ENCODE measurements at regions not wholly inside any gene's neighbourhood (a gene's known extent, or its start where the extent isn't known, plus 50 kb on each side); places are given as distances from the start of the nearest gene placed in this dataset.
A peak's percentile ranks its signal among the peaks of the same experiment; 100 is the strongest.

- TF ChIP-seq CTCF (IDR thresholded peaks at IDR 0.05; ENCODE audit: insufficient read depth, low read length, severe bottlenecking): no peak
Measured at GRCh38 chr2:138931284-138932256, 151.4 kb upstream of the NXPH2 start.

GRCh38 chr2:138930571-138930970 is 150.4 kb upstream of the NXPH2 start:
- Histone ChIP-seq H3K36me3 (ENCODE audit: control insufficient read depth, insufficient read depth, low read length) (no peaks in the 10 kb centered on the region), H3K4me3 (ENCODE audit: low read depth, low read length) (no peak overlapping the region), H3K27me3 (ENCODE audit: control insufficient read depth, insufficient read depth, low read length) (no peaks in the 10 kb centered on the region)
- no peak for TF ChIP-seq CTCF (IDR thresholded peaks at IDR 0.05; ENCODE audit: insufficient read depth, low read length, severe bottlenecking)
- FAIRE-seq: no peak
- no peak for DNase-seq (ENCODE audit: low read depth)

More at GRCh38 chr2:138931284-138932256, 151.4 kb upstream of the NXPH2 start:
- Histone ChIP-seq H3K36me3 (ENCODE audit: control insufficient read depth, insufficient read depth, low read length) (no peaks in the 10 kb centered on the region), H3K27me3 (ENCODE audit: control insufficient read depth, insufficient read depth, low read length) (no peaks in the 10 kb centered on the region), H3K4me3 (ENCODE audit: low read depth, low read length) (no peak overlapping the region)
- DNase-seq (ENCODE audit: low read depth): no peak
- no peak for FAIRE-seq

- FAIRE-seq (no peak), DNase-seq (ENCODE audit: low read depth) (no peak)
- no peak overlapping the region for H3K4me3 ChIP-seq (ENCODE audit: low read depth, low read length)
- H3K36me3 ChIP-seq (ENCODE audit: control insufficient read depth, insufficient read depth, low read length): no peaks in the 10 kb centered on the region
- no peaks in the 10 kb centered on the region for H3K27me3 ChIP-seq (ENCODE audit: control insufficient read depth, insufficient read depth, low read length)
- no peak for TF ChIP-seq CTCF (IDR thresholded peaks at IDR 0.05; ENCODE audit: insufficient read depth, low read length, severe bottlenecking)
Measured at GRCh38 chr2:138928374-138929021, 148.3 kb upstream of the NXPH2 start.

- Histone ChIP-seq H3K4me3 (ENCODE audit: low read depth, low read length) (no peak overlapping the region), H3K27me3 (ENCODE audit: control insufficient read depth, insufficient read depth, low read length) (no peaks in the 10 kb centered on the region), H3K36me3 (ENCODE audit: control insufficient read depth, insufficient read depth, low read length) (no peaks in the 10 kb centered on the region)
- peak; percentile 30 for TF ChIP-seq CTCF (IDR thresholded peaks at IDR 0.05; ENCODE audit: insufficient read depth, low read length, severe bottlenecking)
- FAIRE-seq: no peak
- DNase-seq (ENCODE audit: low read depth): peak; percentile 55
Measured at GRCh38 chr2:138922973-138923563, 142.9 kb upstream of the NXPH2 start.

GRCh38 chr2:138919120-138919747 is 139.0 kb upstream of the NXPH2 start:
- no peaks in the 10 kb centered on the region for H3K36me3 ChIP-seq (ENCODE audit: control insufficient read depth, insufficient read depth, low read length)
- no peak for FAIRE-seq
- no peak for TF ChIP-seq CTCF (IDR thresholded peaks at IDR 0.05; ENCODE audit: insufficient read depth, low read length, severe bottlenecking)
- no peak for DNase-seq (ENCODE audit: low read depth)
- H3K27me3 ChIP-seq (ENCODE audit: control insufficient read depth, insufficient read depth, low read length): no peaks in the 10 kb centered on the region
- no peak overlapping the region for H3K4me3 ChIP-seq (ENCODE audit: low read depth, low read length)
